ENCODE measurements at regions not wholly inside any gene's neighbourhood (a gene's known extent, or its start where the extent isn't known, plus 50 kb on each side); places are given as distances from the start of the nearest gene placed in this dataset.

- TF ChIP-seq GATA3 (IDR thresholded peaks at IDR 0.05; ENCODE audit: low read depth, low read length) (no peak), GATA2 (IDR thresholded peaks at IDR 0.05; ENCODE audit: low read depth, low read length) (no peak)
These were observed 471.5 kb downstream of the MED13L start for GRCh38 chr12:115806000-115806399.
